Suprapubic skin (tissue), 4 donors: ENCODE measurements at regions not wholly inside any gene's neighbourhood (a gene's known extent, or its start where the extent isn't known, plus 50 kb on each side); places are given as distances from the start of the nearest gene placed in this dataset.

Source experiments
- DNase-seq, 2 donors: peaks; one replicate each; pipeline ENCODE4 v3.0.0-alpha.2; 2019; ENCODE audit warnings: low spot score in 2 of 2
- H3K27ac ChIP-seq: fragments of 200-600 bp; sonication (generic); one replicate; pipeline ENCODE4 v1.5.1; 2019
- H3K27me3 ChIP-seq: fragments of 200-600 bp; sonication (generic); one replicate; pipeline ENCODE4 v1.5.1; 2019
- H3K36me3 ChIP-seq: fragments of 200-600 bp; sonication (generic); one replicate; pipeline ENCODE4 v1.5.1; 2019
- H3K4me1 ChIP-seq: fragments of 200-600 bp; sonication (generic); one replicate; pipeline ENCODE4 v1.5.1; 2019
- H3K4me3 ChIP-seq: fragments of 200-600 bp; sonication (generic); one replicate; pipeline ENCODE4 v1.5.1; 2019; ENCODE audit warnings: mild to moderate bottlenecking
- H3K9me3 ChIP-seq: fragments of 200-600 bp; sonication (generic); one replicate; pipeline ENCODE4 v1.5.1; 2019
- EP300 ChIP-seq: sonication (generic); formaldehyde crosslinking; IDR thresholded peaks from one replicate; pipeline ENCODE4 v1.6.1; 2017; ENCODE audit warnings: antibody characterized with exemption
- POLR2A ChIP-seq, 2 donors: fragments of 450-650 bp; IDR thresholded peaks; one replicate each; pipeline ENCODE4 v1.6.1; 2017; ENCODE audit warnings: antibody characterized with exemption in 2 of 2, mild to moderate bottlenecking in 2 of 2, moderate library complexity in 2 of 2
- POLR2AphosphoS5 ChIP-seq, 3 donors: sonication (generic); formaldehyde crosslinking; IDR thresholded peaks; one replicate each; pipeline ENCODE4 v1.6.1; 2017; ENCODE audit warnings: antibody characterized with exemption in 3 of 3
- WGBS: methylation state at CpG from one replicate; pipeline ENCODE4 v1.1.5; 2018; 5-methylcytosine and 5-hydroxymethylcytosine counted together
- TF ChIP-seq, protein P1 (sequence below), 2 donors: fragments of 200-600 bp in 1 of 2; fragments of 450-650 bp in 1 of 2; sonication (generic) in 1 of 2; IDR thresholded peaks; one replicate each; pipeline ENCODE4 v1.5.1; 2016 to 2019; ENCODE audit warnings: antibody characterized with exemption in 2 of 2, mild to moderate bottlenecking in 1 of 2, moderate library complexity in 1 of 2

DNA sequence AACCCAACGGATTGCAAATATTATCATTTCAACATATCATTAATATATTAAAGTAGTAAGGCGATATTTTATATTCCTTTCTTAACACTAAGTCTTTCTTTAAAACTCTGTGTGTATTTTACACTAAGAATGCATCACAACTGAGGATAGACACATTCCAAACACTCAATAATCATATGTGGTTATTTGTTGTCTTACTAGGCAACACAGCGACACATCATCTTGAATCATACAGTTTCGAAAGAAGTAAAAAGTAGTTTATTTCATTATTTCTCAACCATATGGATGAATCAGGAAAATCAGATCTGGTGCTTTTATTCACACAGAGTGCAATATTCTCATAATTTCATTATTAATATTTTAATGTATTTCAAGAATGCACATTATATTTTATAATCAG is 662.4 kb downstream of the EPHA7 start:
- no peak overlapping the region for H3K27ac ChIP-seq
- 90% methylated on average over 4 of the region's 4 CpGs for WGBS
- no peaks in the 10 kb centered on the region for H3K4me1 ChIP-seq
- H3K4me3 ChIP-seq, result no peak overlapping the region
- no peaks in the 10 kb centered on the region for H3K27me3 ChIP-seq
- no peaks in the 10 kb centered on the region for H3K36me3 ChIP-seq
- TF ChIP-seq, protein P1, sequence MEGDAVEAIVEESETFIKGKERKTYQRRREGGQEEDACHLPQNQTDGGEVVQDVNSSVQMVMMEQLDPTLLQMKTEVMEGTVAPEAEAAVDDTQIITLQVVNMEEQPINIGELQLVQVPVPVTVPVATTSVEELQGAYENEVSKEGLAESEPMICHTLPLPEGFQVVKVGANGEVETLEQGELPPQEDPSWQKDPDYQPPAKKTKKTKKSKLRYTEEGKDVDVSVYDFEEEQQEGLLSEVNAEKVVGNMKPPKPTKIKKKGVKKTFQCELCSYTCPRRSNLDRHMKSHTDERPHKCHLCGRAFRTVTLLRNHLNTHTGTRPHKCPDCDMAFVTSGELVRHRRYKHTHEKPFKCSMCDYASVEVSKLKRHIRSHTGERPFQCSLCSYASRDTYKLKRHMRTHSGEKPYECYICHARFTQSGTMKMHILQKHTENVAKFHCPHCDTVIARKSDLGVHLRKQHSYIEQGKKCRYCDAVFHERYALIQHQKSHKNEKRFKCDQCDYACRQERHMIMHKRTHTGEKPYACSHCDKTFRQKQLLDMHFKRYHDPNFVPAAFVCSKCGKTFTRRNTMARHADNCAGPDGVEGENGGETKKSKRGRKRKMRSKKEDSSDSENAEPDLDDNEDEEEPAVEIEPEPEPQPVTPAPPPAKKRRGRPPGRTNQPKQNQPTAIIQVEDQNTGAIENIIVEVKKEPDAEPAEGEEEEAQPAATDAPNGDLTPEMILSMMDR (IDR thresholded peaks at IDR 0.05), result no peak
- no peak for TF ChIP-seq POLR2A (IDR thresholded peaks at IDR 0.05)
- no peak for TF ChIP-seq EP300
- TF ChIP-seq POLR2AphosphoS5 (IDR thresholded peaks at IDR 0.05), result no peak
- no peaks in the 10 kb centered on the region for H3K9me3 ChIP-seq
- DNase-seq, result no peak

DNA sequence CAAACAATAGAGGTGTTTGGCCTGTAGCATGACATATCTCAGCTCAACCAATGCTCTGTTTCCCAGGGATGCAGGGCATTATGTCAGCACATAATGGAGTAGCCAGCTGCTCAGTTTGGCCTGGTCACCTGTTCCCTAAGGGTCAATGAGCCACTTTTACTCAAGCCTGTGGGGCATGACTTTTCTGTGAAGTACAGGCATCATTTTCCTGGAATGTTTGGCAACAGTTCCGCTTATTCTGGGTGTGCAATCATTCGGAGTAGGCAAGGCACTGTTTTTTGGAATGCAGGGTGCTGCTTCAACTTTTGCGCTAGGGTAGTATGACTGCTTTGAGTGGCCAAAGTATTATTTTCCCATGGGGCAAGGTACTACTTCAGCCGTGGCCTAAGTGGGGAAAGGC is 665.4 kb downstream of the EPHA7 start:
- no peak for TF ChIP-seq EP300
- no peak for TF ChIP-seq POLR2A (IDR thresholded peaks at IDR 0.05)
- TF ChIP-seq POLR2AphosphoS5 (IDR thresholded peaks at IDR 0.05), result no peak
- no peak overlapping the region for H3K4me3 ChIP-seq
- no peaks in the 10 kb centered on the region for H3K36me3 ChIP-seq
- no peak for DNase-seq
- H3K27ac ChIP-seq, result no peak overlapping the region
- H3K27me3 ChIP-seq, result no peaks in the 10 kb centered on the region
- H3K4me1 ChIP-seq, result no peaks in the 10 kb centered on the region
- no peaks in the 10 kb centered on the region for H3K9me3 ChIP-seq
- 83% methylated on average over 4 of the region's 4 CpGs for WGBS

DNA sequence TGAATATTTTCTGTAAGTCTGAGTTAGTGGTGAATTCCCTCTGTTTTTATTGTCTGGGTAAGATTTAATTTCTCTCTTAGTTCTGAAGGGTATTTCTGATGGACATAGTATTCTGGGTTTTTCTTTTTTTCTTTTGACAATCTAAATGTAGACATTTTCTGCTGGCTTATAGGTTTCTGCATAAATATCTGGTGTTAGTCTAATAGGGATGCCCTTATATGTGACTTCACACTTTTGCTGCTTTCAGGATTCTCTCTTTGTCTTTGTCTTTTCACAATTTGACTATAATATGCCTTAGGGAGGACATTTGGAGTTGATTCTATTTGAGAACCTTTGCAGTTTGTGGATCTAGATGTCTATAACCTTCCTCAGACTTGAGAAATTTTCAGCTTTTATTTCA is 667.2 kb downstream of the EPHA7 start:
- Histone ChIP-seq H3K27me3 (no peaks in the 10 kb centered on the region), H3K4me3 (no peak overlapping the region), H3K4me1 (no peaks in the 10 kb centered on the region), H3K36me3 (no peaks in the 10 kb centered on the region), H3K9me3 (no peaks in the 10 kb centered on the region), H3K27ac (no peak overlapping the region)
- TF ChIP-seq, protein P1 (IDR thresholded peaks at IDR 0.05), result no peak
- TF ChIP-seq POLR2A (IDR thresholded peaks at IDR 0.05), result no peak
- TF ChIP-seq EP300, result no peak
- no peak for TF ChIP-seq POLR2AphosphoS5 (IDR thresholded peaks at IDR 0.05)
- DNase-seq, result no peak

DNA sequence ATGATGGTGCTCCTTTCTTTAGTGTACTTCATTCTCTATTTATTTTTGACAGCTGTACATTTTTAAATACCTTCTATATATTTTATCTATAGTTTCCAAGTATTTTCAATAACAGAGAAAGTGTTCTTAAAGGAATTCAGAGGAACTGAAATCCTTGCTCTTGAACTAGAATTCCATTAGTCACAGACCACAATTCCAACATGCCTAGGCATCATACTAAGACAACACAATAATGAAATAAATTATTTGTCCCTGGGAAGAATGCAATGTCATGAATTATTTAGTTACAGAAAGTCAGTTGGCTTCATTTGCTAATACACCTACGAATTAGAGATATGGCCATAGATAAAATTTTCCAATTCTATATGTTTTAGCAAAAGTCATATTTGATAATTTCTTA is 671.2 kb downstream of the EPHA7 start:
- no peak for DNase-seq
- WGBS, result 83% methylated on average over 1 of the region's 1 CpG
- no peak overlapping the region for H3K4me3 ChIP-seq
- H3K27ac ChIP-seq, result no peak overlapping the region
- H3K4me1 ChIP-seq, result no peaks in the 10 kb centered on the region
- no peaks in the 10 kb centered on the region for H3K36me3 ChIP-seq
- H3K9me3 ChIP-seq, result no peaks in the 10 kb centered on the region
- no peaks in the 10 kb centered on the region for H3K27me3 ChIP-seq
- no peak for TF ChIP-seq POLR2AphosphoS5 (IDR thresholded peaks at IDR 0.05)
- TF ChIP-seq POLR2A (IDR thresholded peaks at IDR 0.05), result no peak
- TF ChIP-seq, protein P1 (IDR thresholded peaks at IDR 0.05), result no peak
- no peak for TF ChIP-seq EP300

DNA sequence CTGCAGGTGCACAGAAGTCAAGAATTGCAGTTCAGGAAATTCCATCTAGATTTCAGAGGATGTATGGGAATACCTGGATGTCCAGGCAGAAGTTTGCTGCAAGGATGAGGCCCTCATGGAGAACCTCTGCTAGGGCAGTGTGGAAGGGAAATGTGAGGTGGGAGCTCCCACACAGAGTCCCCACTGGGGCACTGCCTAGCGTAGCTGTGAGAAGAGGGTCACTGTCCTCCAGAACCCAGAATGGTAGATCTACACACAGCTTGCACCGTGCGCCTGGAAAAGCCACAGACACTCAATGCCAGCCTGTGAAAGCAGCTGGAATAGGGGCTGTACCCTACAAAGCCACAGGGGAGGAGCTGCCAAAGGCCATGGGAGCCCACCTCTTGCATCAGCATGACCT is 681.4 kb downstream of the EPHA7 start:
- no peaks in the 10 kb centered on the region for H3K4me1 ChIP-seq
- peak in 1 of 2 donors; percentile 57 for DNase-seq
- no peak overlapping the region for H3K4me3 ChIP-seq
- no peak overlapping the region for H3K27ac ChIP-seq
- no peaks in the 10 kb centered on the region for H3K36me3 ChIP-seq
- no peaks in the 10 kb centered on the region for H3K27me3 ChIP-seq
- 95% methylated on average over 3 of the region's 3 CpGs for WGBS
- TF ChIP-seq POLR2A (IDR thresholded peaks at IDR 0.05), result no peak
- TF ChIP-seq POLR2AphosphoS5 (IDR thresholded peaks at IDR 0.05), result no peak
- TF ChIP-seq EP300, result no peak
- TF ChIP-seq, protein P1 (IDR thresholded peaks at IDR 0.05), result no peak
- H3K9me3 ChIP-seq, result no peaks in the 10 kb centered on the region

DNA sequence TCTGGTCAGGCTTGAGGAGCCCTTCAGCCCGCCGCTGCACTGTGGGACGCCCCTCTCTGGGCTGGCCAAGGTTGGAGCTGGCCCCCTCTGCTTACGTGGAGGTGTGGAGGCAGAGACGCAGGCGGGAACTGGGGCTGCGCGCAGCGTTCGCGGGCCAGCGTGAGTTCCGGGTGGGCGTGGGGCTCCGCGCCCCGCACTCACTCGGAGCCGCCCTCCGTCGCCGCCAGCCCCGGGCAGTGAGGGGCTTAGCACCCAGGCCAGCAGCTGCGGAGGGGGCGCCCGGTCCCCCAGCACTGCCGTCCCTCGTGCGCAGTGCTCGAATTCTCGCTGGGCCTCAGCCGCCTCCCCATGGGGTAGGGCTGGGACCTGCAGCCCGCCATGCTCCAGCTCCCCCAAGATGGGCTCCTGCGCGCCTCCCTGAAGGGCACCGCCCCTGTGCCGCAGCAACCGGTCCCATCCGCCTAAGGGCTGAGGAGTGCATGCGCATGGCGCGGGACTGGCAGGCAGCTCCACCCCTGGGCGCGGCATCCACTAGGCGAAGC is 695.9 kb downstream of the EPHA7 start:
- Histone ChIP-seq H3K9me3 (peaks cover 10% of the 10 kb centered on the region), H3K4me3 (peak overlapping the region; percentile 4), H3K27ac (no peak overlapping the region), H3K27me3 (no peaks in the 10 kb centered on the region), H3K36me3 (no peaks in the 10 kb centered on the region), H3K4me1 (no peaks in the 10 kb centered on the region)
- WGBS, result 95% methylated on average over 29 of the region's 45 CpGs
- TF ChIP-seq, protein P1 (IDR thresholded peaks at IDR 0.05), result no peak
- TF ChIP-seq POLR2AphosphoS5 (IDR thresholded peaks at IDR 0.05) (no peak), EP300 (no peak), POLR2A (IDR thresholded peaks at IDR 0.05) (no peak)
- peak in 1 of 2 donors; percentile 61 for DNase-seq
